ENCODE measurements at regions not wholly inside any gene's neighbourhood (a gene's known extent, or its start where the extent isn't known, plus 50 kb on each side); places are given as distances from the start of the nearest gene placed in this dataset.
"Not testable (repeated sequence)": the region's sequence is repeated elsewhere in the genome, so short reads cannot be mapped to it uniquely, and the experiment has no call there.

- FAIRE-seq (no peak), DNase-seq (ENCODE audit: low read depth) (no peak)
- peaks cover under 1% of the 10 kb centered on the region for H3K27me3 ChIP-seq (ENCODE audit: insufficient read depth, low read length)
- H3K4me3 ChIP-seq (ENCODE audit: insufficient read depth, low read depth, low read length), result no peak overlapping the region
- Mint-ChIP-seq H3K4me1 (ENCODE audit: low read depth, unreplicated experiment) (no peaks in the 10 kb centered on the region), H3K27me3 (ENCODE audit: low read depth, unreplicated experiment) (peaks cover 8% of the 10 kb centered on the region), H3K9me3 (ENCODE audit: unreplicated experiment) (peaks cover 2% of the 10 kb centered on the region), H3K4me3 (ENCODE audit: unreplicated experiment) (no peak overlapping the region), H3K36me3 (ENCODE audit: low read depth, unreplicated experiment) (no peaks in the 10 kb centered on the region), H3K27ac (ENCODE audit: unreplicated experiment) (no peak overlapping the region)
- no peaks in the 10 kb centered on the region for H3K36me3 ChIP-seq (ENCODE audit: insufficient read depth, low read length)
- no peak for TF ChIP-seq CTCF (IDR thresholded peaks at IDR 0.05; ENCODE audit: insufficient read depth, low read depth, low read length)
- no peak for TF ChIP-seq EZH2 (IDR thresholded peaks at IDR 0.05; ENCODE audit: insufficient read depth, low read length)
- H3K4me2 ChIP-seq (ENCODE audit: low read length), result no peak overlapping the region
- no peaks in the 10 kb centered on the region for H4K20me1 ChIP-seq (ENCODE audit: insufficient read depth, low read length)
- no peaks in the 10 kb centered on the region for H3K79me2 ChIP-seq (ENCODE audit: insufficient read depth, low read length)
- no peak overlapping the region for H3K9ac ChIP-seq (ENCODE audit: low read length)
- no peak overlapping the region for H3K27ac ChIP-seq (ENCODE audit: low read depth, low read length)
- H3K9me3 ChIP-seq (ENCODE audit: insufficient read depth, low read depth, low read length), result no peaks in the 10 kb centered on the region
- H3K4me1 ChIP-seq (ENCODE audit: insufficient read depth, low read length), result no peaks in the 10 kb centered on the region
- no peak overlapping the region for H2AFZ ChIP-seq (ENCODE audit: low read depth, low read length)
Measured at GRCh38 chr7:50914460-50914859, 131.8 kb upstream of the GRB10 start.

GRCh38 chr7:50908628-50909290, 126.1 kb upstream of the GRB10 start:
- Mint-ChIP-seq H3K36me3 (ENCODE audit: low read depth, unreplicated experiment) (no peaks in the 10 kb centered on the region), H3K27ac (ENCODE audit: unreplicated experiment) (no peak overlapping the region), H3K27me3 (ENCODE audit: low read depth, unreplicated experiment) (peaks cover 2% of the 10 kb centered on the region), H3K4me1 (ENCODE audit: low read depth, unreplicated experiment) (no peaks in the 10 kb centered on the region), H3K4me3 (ENCODE audit: unreplicated experiment) (no peak overlapping the region), H3K9me3 (ENCODE audit: unreplicated experiment) (peaks cover 7% of the 10 kb centered on the region)
- TF ChIP-seq EZH2 (IDR thresholded peaks at IDR 0.05; ENCODE audit: insufficient read depth, low read length), result no peak
- no peak for TF ChIP-seq CTCF (IDR thresholded peaks at IDR 0.05; ENCODE audit: insufficient read depth, low read depth, low read length)
- Histone ChIP-seq H3K4me2 (ENCODE audit: low read length) (no peak overlapping the region), H3K4me1 (ENCODE audit: insufficient read depth, low read length) (no peaks in the 10 kb centered on the region), H3K79me2 (ENCODE audit: insufficient read depth, low read length) (no peaks in the 10 kb centered on the region), H4K20me1 (ENCODE audit: insufficient read depth, low read length) (no peaks in the 10 kb centered on the region), H2AFZ (ENCODE audit: low read depth, low read length) (no peak overlapping the region), H3K9ac (ENCODE audit: low read length) (no peak overlapping the region), H3K27ac (ENCODE audit: low read depth, low read length) (no peak overlapping the region), H3K27me3 (ENCODE audit: insufficient read depth, low read length) (no peaks in the 10 kb centered on the region), H3K36me3 (ENCODE audit: insufficient read depth, low read length) (no peaks in the 10 kb centered on the region), H3K4me3 (ENCODE audit: insufficient read depth, low read depth, low read length) (no peak overlapping the region), H3K9me3 (ENCODE audit: insufficient read depth, low read depth, low read length) (no peaks in the 10 kb centered on the region)
- FAIRE-seq, result no peak
- DNase-seq (ENCODE audit: low read depth), result no peak

DNA sequence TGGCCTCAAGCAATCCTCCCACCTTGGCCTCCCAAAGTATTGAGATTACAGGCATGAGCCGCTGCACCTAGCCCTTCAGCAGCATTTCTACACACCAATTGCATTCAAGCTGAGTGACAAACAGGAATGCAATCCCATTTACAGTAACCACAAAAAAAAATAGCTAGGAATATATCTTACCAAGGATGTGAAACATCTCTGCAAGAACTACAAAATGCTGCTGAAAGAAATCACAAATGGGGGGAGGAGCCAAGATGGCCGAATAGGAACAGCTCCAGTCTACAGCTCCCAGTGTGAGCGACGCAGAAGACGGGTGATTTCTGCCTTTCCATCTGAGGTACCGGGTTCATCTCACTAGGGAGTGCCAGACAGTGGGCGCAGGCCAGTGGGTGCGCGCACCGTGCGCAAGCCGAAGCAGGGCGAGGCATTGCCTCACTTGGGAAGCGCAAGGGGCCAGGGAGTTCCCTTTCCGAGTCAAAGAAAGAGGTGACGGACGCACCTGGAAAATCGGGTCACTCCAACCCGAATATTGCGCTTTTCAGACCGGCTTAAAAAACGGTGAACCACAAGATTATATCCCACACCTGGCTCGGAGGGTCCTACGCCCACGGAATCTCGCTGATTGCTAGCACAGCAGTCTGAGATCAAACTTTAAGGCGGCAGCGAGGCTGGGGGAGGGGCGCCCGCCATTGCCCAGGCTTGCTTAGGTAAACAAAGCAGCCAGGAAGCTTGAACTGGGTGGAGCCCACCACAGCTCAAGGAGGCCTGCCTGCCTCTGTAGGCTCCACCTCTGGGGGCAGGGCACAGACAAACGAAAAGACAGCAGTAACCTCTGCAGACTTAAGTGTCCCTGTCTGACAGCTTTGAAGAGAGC, 116.1 kb upstream of the GRB10 start:
- not testable (repeated sequence) for H3K9ac ChIP-seq (ENCODE audit: low read length); H3K4me1 Mint-ChIP-seq (ENCODE audit: low read depth, unreplicated experiment); H3K79me2 ChIP-seq (ENCODE audit: insufficient read depth, low read length); H4K20me1 ChIP-seq (ENCODE audit: insufficient read depth, low read length); H3K27ac Mint-ChIP-seq (ENCODE audit: unreplicated experiment); H3K9me3 ChIP-seq (ENCODE audit: insufficient read depth, low read depth, low read length); H3K9me3 Mint-ChIP-seq (ENCODE audit: unreplicated experiment); DNase-seq (ENCODE audit: low read depth); H3K36me3 ChIP-seq (ENCODE audit: insufficient read depth, low read length); FAIRE-seq; H3K4me3 ChIP-seq (ENCODE audit: insufficient read depth, low read depth, low read length); H3K4me1 ChIP-seq (ENCODE audit: insufficient read depth, low read length); H2AFZ ChIP-seq (ENCODE audit: low read depth, low read length); H3K27me3 ChIP-seq (ENCODE audit: insufficient read depth, low read length); H3K4me2 ChIP-seq (ENCODE audit: low read length); H3K36me3 Mint-ChIP-seq (ENCODE audit: low read depth, unreplicated experiment); H3K4me3 Mint-ChIP-seq (ENCODE audit: unreplicated experiment); H3K27ac ChIP-seq (ENCODE audit: low read depth, low read length); H3K27me3 Mint-ChIP-seq (ENCODE audit: low read depth, unreplicated experiment)

GRCh38 chr7:50887061-50887460, 104.4 kb upstream of the GRB10 start:
- not testable (repeated sequence) for H3K9me3 ChIP-seq (ENCODE audit: insufficient read depth, low read depth, low read length); H4K20me1 ChIP-seq (ENCODE audit: insufficient read depth, low read length); H3K27ac ChIP-seq (ENCODE audit: low read depth, low read length); H3K79me2 ChIP-seq (ENCODE audit: insufficient read depth, low read length); H3K9ac ChIP-seq (ENCODE audit: low read length); H3K27ac Mint-ChIP-seq (ENCODE audit: unreplicated experiment); H3K27me3 ChIP-seq (ENCODE audit: insufficient read depth, low read length); H3K4me3 Mint-ChIP-seq (ENCODE audit: unreplicated experiment); H3K4me1 ChIP-seq (ENCODE audit: insufficient read depth, low read length); H3K36me3 Mint-ChIP-seq (ENCODE audit: low read depth, unreplicated experiment); H3K4me2 ChIP-seq (ENCODE audit: low read length); DNase-seq (ENCODE audit: low read depth); H3K36me3 ChIP-seq (ENCODE audit: insufficient read depth, low read length); FAIRE-seq; H2AFZ ChIP-seq (ENCODE audit: low read depth, low read length); H3K27me3 Mint-ChIP-seq (ENCODE audit: low read depth, unreplicated experiment); H3K9me3 Mint-ChIP-seq (ENCODE audit: unreplicated experiment); H3K4me1 Mint-ChIP-seq (ENCODE audit: low read depth, unreplicated experiment); H3K4me3 ChIP-seq (ENCODE audit: insufficient read depth, low read depth, low read length)
